Stomach (tissue), 8 donors: ENCODE measurements at regions not wholly inside any gene's neighbourhood (a gene's known extent, or its start where the extent isn't known, plus 50 kb on each side); places are given as distances from the start of the nearest gene placed in this dataset.
A peak's percentile ranks its signal among the peaks of the same experiment; 100 is the strongest.
"Not testable (repeated sequence)": the region's sequence is repeated elsewhere in the genome, so short reads cannot be mapped to it uniquely, and the experiment has no call there.

ENCODE experiments used
- DNase-seq, 2 donors: peaks; one replicate each; pipeline versions ENCODE4 v3.0.0 to v3.0.0-alpha.2; 2013 to 2019
- H3K27ac ChIP-seq, 5 donors: fragments of 200-600 bp in 4 of 5; sonication (generic) in 4 of 5; one replicate each; pipeline ENCODE4 v1.5.1; 2013 to 2019; ENCODE audit warnings: mild to moderate bottlenecking in 1 of 5, moderate library complexity in 1 of 5
- H3K27me3 ChIP-seq, 3 donors: fragments of 200-600 bp; sonication (generic); one replicate each; pipeline ENCODE4 v1.5.1; 2017 to 2019; ENCODE audit warnings: mixed run types in 1 of 3
- H3K36me3 ChIP-seq, 4 donors: fragments of 200-600 bp; sonication (generic); 1 replicate in 3 of 4; 2 replicates in 1 of 4; pipeline ENCODE4 v1.5.1; 2016 to 2019
- H3K4me1 ChIP-seq, 4 donors: fragments of 200-600 bp; sonication (generic); one replicate each; pipeline ENCODE4 v1.5.1; 2016 to 2019
- H3K4me3 ChIP-seq, 4 donors: fragments of 200-600 bp; sonication (generic) in 3 of 4; one replicate each; pipeline ENCODE4 v1.5.1; 2016 to 2019; ENCODE audit warnings: mild to moderate bottlenecking in 1 of 4
- H3K9me3 ChIP-seq, 4 donors: fragments of 200-600 bp; sonication (generic); one replicate each; pipeline ENCODE4 v1.5.1; 2016 to 2019
- WGBS, 5 donors: extraction: QIAGEN DNeasy Blood & Tissue Kit in 3 of 5; methylation state at CpG; one replicate each; pipeline versions ENCODE4 v1.1.5 to v1.1.7; 2013 to 2018; 5-methylcytosine and 5-hydroxymethylcytosine counted together
- intact Hi-C: fragments of 100-400 bp; cut with DNase I; formaldehyde crosslinking; loops from one replicate; pipeline ENCODE4 v1.15.1; 2023; ENCODE audit warnings: low total_unique reads
- TF ChIP-seq, protein P1 (sequence below), 7 experiments: fragments of 450-650 bp in 4 of 7; fragments of 200-600 bp in 3 of 7; sonication (generic) in 3 of 7; IDR thresholded peaks; one replicate each; pipeline ENCODE4 v1.5.1; 2016 to 2019; ENCODE audit warnings: antibody characterized with exemption in 7 of 7, control low read depth in 2 of 7, mild to moderate bottlenecking in 1 of 7
- donor health status: healthy with polysubstance abuse.
- donor health status: Bipolar disorder and iron deficiency.
- donor health status: healthy.

- 84 to 94% (median 88%) methylated on average over 6 of the region's 6 CpGs for WGBS, 5 donors
- H3K36me3 ChIP-seq, H3K9me3 ChIP-seq, DNase-seq, H3K27ac ChIP-seq, intact Hi-C loops, H3K4me3 ChIP-seq: not testable (repeated sequence)
- Histone ChIP-seq H3K27me3 (peaks cover 0 to 21% (median 9%) of the 10 kb centered on the region in 3 donors), H3K4me1 (peaks cover 5 to 12% (median 9%) of the 10 kb centered on the region in 4 donors)
Observed at GRCh38 chr7:97928844-97929243, 56.6 kb upstream of the ASNS start.

DNA sequence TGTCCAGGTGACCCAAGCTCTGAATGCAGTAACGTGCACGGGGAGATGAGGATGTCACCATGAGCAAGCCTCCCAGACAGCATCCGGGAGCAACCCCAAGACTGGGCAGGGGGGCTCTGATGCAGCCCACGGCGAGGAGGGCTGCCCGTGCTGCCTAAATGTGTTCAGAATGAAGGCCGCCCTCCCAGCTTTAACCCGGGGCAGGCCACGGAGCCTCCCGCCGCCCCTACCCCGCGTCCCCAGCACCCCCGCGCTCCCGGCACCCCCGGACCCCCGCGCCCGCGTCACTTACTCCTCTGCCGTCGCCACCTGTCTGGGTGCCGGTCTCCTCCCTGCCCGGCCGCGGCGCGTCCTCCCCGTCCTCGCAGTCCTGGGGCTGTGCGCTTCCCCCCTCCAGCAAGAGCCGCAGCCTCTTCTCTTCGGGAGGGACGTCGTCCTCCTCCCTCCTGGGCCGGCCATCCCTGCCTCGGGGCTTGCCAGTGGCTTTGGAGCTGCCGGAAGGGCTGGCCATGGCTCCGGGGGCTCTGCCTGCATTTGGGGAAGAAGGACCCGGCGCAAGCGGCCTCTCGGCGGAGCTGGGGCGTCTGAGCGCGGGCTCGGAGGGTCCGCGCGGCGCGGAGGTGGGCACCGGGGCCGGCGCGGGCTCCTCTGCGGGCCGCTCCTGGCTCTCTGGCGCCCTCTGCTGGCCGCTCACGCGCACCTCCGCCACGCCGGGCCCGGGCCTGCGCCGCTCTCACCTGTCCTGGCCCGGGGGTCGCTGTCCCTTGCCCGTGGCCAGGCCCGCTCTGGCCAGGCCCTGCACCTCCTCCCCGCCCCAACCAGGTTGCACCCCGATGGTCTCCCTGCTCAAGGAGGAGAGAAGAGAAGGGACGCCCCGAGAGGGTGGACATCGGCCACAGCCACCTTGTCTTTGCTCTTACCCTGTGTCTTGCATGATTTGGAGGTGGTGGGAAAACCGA lies 55.9 kb upstream of the ASNS start:
- WGBS, 5 donors: 4 to 11% (median 5%) methylated on average over 37 to 80 of the region's 80 CpGs
- intact Hi-C loops: not testable (repeated sequence)
- peak; percentile 69 to 84 for DNase-seq

More for the DNA sequence above, 55.9 kb upstream of the ASNS start:
- TF ChIP-seq, protein P1, sequence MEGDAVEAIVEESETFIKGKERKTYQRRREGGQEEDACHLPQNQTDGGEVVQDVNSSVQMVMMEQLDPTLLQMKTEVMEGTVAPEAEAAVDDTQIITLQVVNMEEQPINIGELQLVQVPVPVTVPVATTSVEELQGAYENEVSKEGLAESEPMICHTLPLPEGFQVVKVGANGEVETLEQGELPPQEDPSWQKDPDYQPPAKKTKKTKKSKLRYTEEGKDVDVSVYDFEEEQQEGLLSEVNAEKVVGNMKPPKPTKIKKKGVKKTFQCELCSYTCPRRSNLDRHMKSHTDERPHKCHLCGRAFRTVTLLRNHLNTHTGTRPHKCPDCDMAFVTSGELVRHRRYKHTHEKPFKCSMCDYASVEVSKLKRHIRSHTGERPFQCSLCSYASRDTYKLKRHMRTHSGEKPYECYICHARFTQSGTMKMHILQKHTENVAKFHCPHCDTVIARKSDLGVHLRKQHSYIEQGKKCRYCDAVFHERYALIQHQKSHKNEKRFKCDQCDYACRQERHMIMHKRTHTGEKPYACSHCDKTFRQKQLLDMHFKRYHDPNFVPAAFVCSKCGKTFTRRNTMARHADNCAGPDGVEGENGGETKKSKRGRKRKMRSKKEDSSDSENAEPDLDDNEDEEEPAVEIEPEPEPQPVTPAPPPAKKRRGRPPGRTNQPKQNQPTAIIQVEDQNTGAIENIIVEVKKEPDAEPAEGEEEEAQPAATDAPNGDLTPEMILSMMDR (IDR thresholded peaks at IDR 0.05): peak in 3 of 7 experiments; percentile 70 to 94 (median 88)
- Histone ChIP-seq H3K4me3 (peak overlapping the region; percentile 50 to 60 (median 56)), H3K4me1 (peaks cover 5 to 12% (median 9%) of the 10 kb centered on the region in 4 donors), H3K27me3 (peaks cover 0 to 21% (median 9%) of the 10 kb centered on the region in 3 donors)
- H3K27ac ChIP-seq, H3K36me3 ChIP-seq, H3K9me3 ChIP-seq: not testable (repeated sequence)
